WTC11 (cell line): ENCODE measurements at regions not wholly inside any gene's neighbourhood (a gene's known extent, or its start where the extent isn't known, plus 50 kb on each side); places are given as distances from the start of the nearest gene placed in this dataset.

Experiments used
- ATAC-seq: fragments of 200-7000 bp; cut with Tn5 transposase; 2 replicates; pipeline ENCODE4 v1.10.0; 2021; ENCODE audit warnings: mild to moderate bottlenecking, moderate library complexity
- CTCF ChIA-PET: fragments of 300-600 bp; sonication (Branson Sonifier 250); formaldehyde crosslinking; loops from one replicate; lab custom pipeline; 2021; ENCODE audit warnings: antibody characterized with exemption; lab: Charles Lee
- POLR2A ChIA-PET: fragments of 350-600 bp; sonication (Branson Sonifier 250); formaldehyde crosslinking; loops from one replicate; lab custom pipeline; 2021; ENCODE audit warnings: antibody characterized with exemption; lab: Charles Lee
- DNase-seq: peaks from one replicate; pipeline ENCODE4 v3.0.0; 2021; ENCODE audit warnings: low spot score
- H3K27ac Mint-ChIP-seq: 2 replicates; pipeline ENCODE4 v1.8.0; 2021; ENCODE audit warnings: mixed read lengths
- H3K27me3 Mint-ChIP-seq: 2 replicates; pipeline ENCODE4 v1.8.0; 2021; ENCODE audit warnings: low read depth, mild to moderate bottlenecking, moderate library complexity, mixed read lengths
- H3K36me3 Mint-ChIP-seq: 2 replicates; pipeline ENCODE4 v1.8.0; 2021; ENCODE audit warnings: mixed read lengths
- H3K4me1 Mint-ChIP-seq: 2 replicates; pipeline ENCODE4 v1.8.0; 2022; ENCODE audit warnings: mixed read lengths
- H3K4me3 Mint-ChIP-seq: 2 replicates; pipeline ENCODE4 v1.8.0; 2021; ENCODE audit warnings: mild to moderate bottlenecking, moderate library complexity, mixed read lengths
- H3K9me3 Mint-ChIP-seq: 2 replicates; pipeline ENCODE4 v1.8.0; 2021; ENCODE audit warnings: mixed read lengths
- CBFB ChIP-seq: sonication (generic); formaldehyde crosslinking; IDR thresholded peaks from 2 replicates; pipeline ENCODE4 v1.8.1; 2022; ENCODE audit warnings: mild to moderate bottlenecking, low read depth, missing genetic modification reagents
- E2F4 ChIP-seq: sonication (generic); formaldehyde crosslinking; IDR thresholded peaks from 2 replicates; pipeline ENCODE4 v1.8.1; 2022; ENCODE audit warnings: low read depth, mild to moderate bottlenecking, moderate library complexity, missing genetic modification reagents, borderline replicate concordance
- FOXJ3 ChIP-seq: sonication (generic); formaldehyde crosslinking; IDR thresholded peaks from 2 replicates; pipeline ENCODE4 v1.9.0; 2021; ENCODE audit warnings: missing genetic modification reagents, mild to moderate bottlenecking, borderline replicate concordance
- JAZF1 ChIP-seq: fragments of 250-450 bp; sonication (Bioruptor Pico); IDR thresholded peaks from 2 replicates; pipeline ENCODE4 v1.9.0; 2021; ENCODE audit warnings: moderate library complexity, mild to moderate bottlenecking, inconsistent platforms
- MYBL2 ChIP-seq: sonication (generic); formaldehyde crosslinking; IDR thresholded peaks from 2 replicates; pipeline ENCODE4 v1.8.1; 2023; ENCODE audit warnings: mild to moderate bottlenecking, moderate library complexity, missing genetic modification reagents
- NFE2L1 ChIP-seq: sonication (generic); formaldehyde crosslinking; IDR thresholded peaks from 2 replicates; pipeline ENCODE4 v1.8.1; 2023; ENCODE audit warnings: missing genetic modification reagents
- NFYB ChIP-seq: sonication (generic); formaldehyde crosslinking; conservative IDR thresholded peaks from 2 replicates; pipeline ENCODE4 v1.8.0; 2022; ENCODE audit warnings: low read depth, missing genetic modification reagents
- NR1H2 ChIP-seq: sonication (generic); formaldehyde crosslinking; IDR thresholded peaks from 2 replicates; pipeline ENCODE4 v1.9.0; 2021; ENCODE audit warnings: mild to moderate bottlenecking, moderate library complexity, missing genetic modification reagents
- RORB ChIP-seq: fragments of 250-450 bp; sonication (Bioruptor Pico); IDR thresholded peaks from 2 replicates; pipeline ENCODE4 v1.9.0; 2021; ENCODE audit warnings: mild to moderate bottlenecking
- SMAD3 ChIP-seq: sonication (generic); formaldehyde crosslinking; IDR thresholded peaks from 2 replicates; pipeline ENCODE4 v1.8.0; 2022; ENCODE audit warnings: missing genetic modification reagents, mild to moderate bottlenecking, borderline replicate concordance
- SMAD4 ChIP-seq: sonication (generic); formaldehyde crosslinking; IDR thresholded peaks from 2 replicates; pipeline ENCODE4 v1.8.0; 2022; ENCODE audit warnings: mild to moderate bottlenecking, missing genetic modification reagents
- TEAD1 ChIP-seq: sonication (generic); formaldehyde crosslinking; IDR thresholded peaks from 2 replicates; pipeline ENCODE4 v1.8.0; 2022; ENCODE audit warnings: mild to moderate bottlenecking, missing genetic modification reagents
- TEAD4 ChIP-seq: sonication (generic); formaldehyde crosslinking; IDR thresholded peaks from 2 replicates; pipeline ENCODE4 v1.8.0; 2022; ENCODE audit warnings: mild to moderate bottlenecking, missing genetic modification reagents
- ZNF121 ChIP-seq: sonication (generic); formaldehyde crosslinking; IDR thresholded peaks from 2 replicates; pipeline ENCODE4 v1.8.0; 2023; ENCODE audit warnings: missing genetic modification reagents
- ZNF416 ChIP-seq: fragments of 250-450 bp; sonication (Bioruptor Pico); IDR thresholded peaks from 2 replicates; pipeline ENCODE4 v1.9.0; 2021; ENCODE audit warnings: mild to moderate bottlenecking, inconsistent platforms
- ZNF423 ChIP-seq: fragments of 250-450 bp; sonication (Bioruptor Pico); IDR thresholded peaks from 2 replicates; pipeline ENCODE4 v2.1.2; 2022; ENCODE audit warnings: mild to moderate bottlenecking, moderate library complexity
- TF ChIP-seq, protein P1 (sequence below): sonication (generic); formaldehyde crosslinking; IDR thresholded peaks from 2 replicates; pipeline ENCODE4 v1.8.1; 2023; ENCODE audit warnings: mild to moderate bottlenecking, moderate library complexity, missing genetic modification reagents
- TF ChIP-seq, protein P2 (sequence below): fragments of 200-600 bp; IDR thresholded peaks from 2 replicates; pipeline ENCODE4 v1.8.0; 2022; ENCODE audit warnings: antibody characterized with exemption
- TF ChIP-seq, protein P3 (sequence below): sonication (generic); formaldehyde crosslinking; IDR thresholded peaks from 2 replicates; pipeline ENCODE4 v1.8.1; 2022; ENCODE audit warnings: mild to moderate bottlenecking, missing genetic modification reagents, moderate library complexity, borderline replicate concordance
- TF ChIP-seq, protein P4 (sequence below): sonication (generic); formaldehyde crosslinking; IDR thresholded peaks from 2 replicates; pipeline ENCODE4 v1.8.0; 2022; ENCODE audit warnings: mild to moderate bottlenecking, missing genetic modification reagents
- TF ChIP-seq, protein P5 (sequence below): sonication (generic); formaldehyde crosslinking; IDR thresholded peaks from 2 replicates; pipeline ENCODE4 v1.8.0; 2023; ENCODE audit warnings: missing genetic modification reagents, mild to moderate bottlenecking, borderline replicate concordance
- TF ChIP-seq, protein P6 (sequence below): sonication (generic); formaldehyde crosslinking; IDR thresholded peaks from 2 replicates; pipeline ENCODE4 v1.8.0; 2023; ENCODE audit warnings: mild to moderate bottlenecking, missing genetic modification reagents

DNA sequence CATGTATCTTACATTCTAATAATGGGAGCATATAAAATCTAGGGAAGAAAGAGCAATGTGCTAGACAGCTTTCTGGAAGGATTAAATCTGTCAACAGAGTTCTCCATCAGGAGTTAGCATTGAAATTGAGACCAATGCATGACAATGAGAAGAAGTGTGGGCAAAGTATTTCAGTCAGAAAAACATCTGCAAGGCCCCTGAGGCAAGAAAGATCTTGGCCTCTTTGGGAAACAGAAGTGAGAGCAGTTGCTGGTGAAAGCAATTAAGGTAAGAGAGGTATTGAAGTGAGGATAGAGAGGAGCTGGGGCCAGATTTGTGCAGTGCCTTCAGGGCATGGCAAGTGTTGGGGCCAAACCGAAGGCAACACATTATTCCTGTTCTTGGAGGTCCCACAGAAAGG lies 999.1 kb downstream of the STPG2 start:
- POLR2A ChIA-PET: no interaction called here
- DNase-seq: no peak
- CTCF ChIA-PET: interaction anchor here (1.7 kb wide), 1 partner anchor 9 kb away, joined by 7 read pairs; no protein-coding TSS in a partner anchor
- Mint-ChIP-seq H3K27me3 (no peaks in the 10 kb centered on the region; the same call in 1 of the 2 replicates), H3K27ac (peak overlapping the region; percentile 96), H3K36me3 (peaks cover 15% of the 10 kb centered on the region), H3K9me3 (peaks cover 17% of the 10 kb centered on the region), H3K4me3 (no peak overlapping the region), H3K4me1 (peaks cover 62% of the 10 kb centered on the region)
- TF ChIP-seq, protein P1, sequence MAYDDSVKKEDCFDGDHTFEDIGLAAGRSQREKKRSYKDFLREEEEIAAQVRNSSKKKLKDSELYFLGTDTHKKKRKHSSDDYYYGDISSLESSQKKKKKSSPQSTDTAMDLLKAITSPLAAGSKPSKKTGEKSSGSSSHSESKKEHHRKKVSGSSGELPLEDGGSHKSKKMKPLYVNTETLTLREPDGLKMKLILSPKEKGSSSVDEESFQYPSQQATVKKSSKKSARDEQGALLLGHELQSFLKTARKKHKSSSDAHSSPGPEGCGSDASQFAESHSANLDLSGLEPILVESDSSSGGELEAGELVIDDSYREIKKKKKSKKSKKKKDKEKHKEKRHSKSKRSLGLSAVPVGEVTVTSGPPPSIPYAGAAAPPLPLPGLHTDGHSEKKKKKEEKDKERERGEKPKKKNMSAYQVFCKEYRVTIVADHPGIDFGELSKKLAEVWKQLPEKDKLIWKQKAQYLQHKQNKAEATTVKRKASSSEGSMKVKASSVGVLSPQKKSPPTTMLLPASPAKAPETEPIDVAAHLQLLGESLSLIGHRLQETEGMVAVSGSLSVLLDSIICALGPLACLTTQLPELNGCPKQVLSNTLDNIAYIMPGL: no peak
- no peak for TF ChIP-seq SMAD3 (CRISPR knock-in tag)
- no peak for TF ChIP-seq NR1H2
- no peak for TF ChIP-seq JAZF1 (CRISPR knock-in tag)
- no peak for TF ChIP-seq NFYB (CRISPR knock-in tag)
- TF ChIP-seq TEAD1 (CRISPR knock-in tag): no peak
- no peak for TF ChIP-seq MYBL2 (CRISPR knock-in tag)
- TF ChIP-seq TEAD4 (CRISPR knock-in tag): no peak
- ATAC-seq: peak; percentile 65

- CTCF ChIA-PET: no interaction called here
- TF ChIP-seq RORB (CRISPR knock-in tag) (no peak), NFE2L1 (CRISPR knock-in tag) (no peak), TEAD1 (CRISPR knock-in tag) (no peak), ZNF416 (CRISPR knock-in tag) (no peak), FOXJ3 (no peak), CBFB (CRISPR knock-in tag) (no peak), SMAD4 (no peak), ZNF423 (no peak), ZNF121 (no peak), E2F4 (CRISPR knock-in tag) (no peak)
- TF ChIP-seq, protein P2, sequence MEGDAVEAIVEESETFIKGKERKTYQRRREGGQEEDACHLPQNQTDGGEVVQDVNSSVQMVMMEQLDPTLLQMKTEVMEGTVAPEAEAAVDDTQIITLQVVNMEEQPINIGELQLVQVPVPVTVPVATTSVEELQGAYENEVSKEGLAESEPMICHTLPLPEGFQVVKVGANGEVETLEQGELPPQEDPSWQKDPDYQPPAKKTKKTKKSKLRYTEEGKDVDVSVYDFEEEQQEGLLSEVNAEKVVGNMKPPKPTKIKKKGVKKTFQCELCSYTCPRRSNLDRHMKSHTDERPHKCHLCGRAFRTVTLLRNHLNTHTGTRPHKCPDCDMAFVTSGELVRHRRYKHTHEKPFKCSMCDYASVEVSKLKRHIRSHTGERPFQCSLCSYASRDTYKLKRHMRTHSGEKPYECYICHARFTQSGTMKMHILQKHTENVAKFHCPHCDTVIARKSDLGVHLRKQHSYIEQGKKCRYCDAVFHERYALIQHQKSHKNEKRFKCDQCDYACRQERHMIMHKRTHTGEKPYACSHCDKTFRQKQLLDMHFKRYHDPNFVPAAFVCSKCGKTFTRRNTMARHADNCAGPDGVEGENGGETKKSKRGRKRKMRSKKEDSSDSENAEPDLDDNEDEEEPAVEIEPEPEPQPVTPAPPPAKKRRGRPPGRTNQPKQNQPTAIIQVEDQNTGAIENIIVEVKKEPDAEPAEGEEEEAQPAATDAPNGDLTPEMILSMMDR: no peak
- TF ChIP-seq, protein P3, sequence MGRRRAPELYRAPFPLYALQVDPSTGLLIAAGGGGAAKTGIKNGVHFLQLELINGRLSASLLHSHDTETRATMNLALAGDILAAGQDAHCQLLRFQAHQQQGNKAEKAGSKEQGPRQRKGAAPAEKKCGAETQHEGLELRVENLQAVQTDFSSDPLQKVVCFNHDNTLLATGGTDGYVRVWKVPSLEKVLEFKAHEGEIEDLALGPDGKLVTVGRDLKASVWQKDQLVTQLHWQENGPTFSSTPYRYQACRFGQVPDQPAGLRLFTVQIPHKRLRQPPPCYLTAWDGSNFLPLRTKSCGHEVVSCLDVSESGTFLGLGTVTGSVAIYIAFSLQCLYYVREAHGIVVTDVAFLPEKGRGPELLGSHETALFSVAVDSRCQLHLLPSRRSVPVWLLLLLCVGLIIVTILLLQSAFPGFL (CRISPR knock-in tag): no peak
- TF ChIP-seq, protein P4, sequence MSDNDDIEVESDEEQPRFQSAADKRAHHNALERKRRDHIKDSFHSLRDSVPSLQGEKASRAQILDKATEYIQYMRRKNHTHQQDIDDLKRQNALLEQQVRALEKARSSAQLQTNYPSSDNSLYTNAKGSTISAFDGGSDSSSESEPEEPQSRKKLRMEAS (CRISPR knock-in tag): no peak
- TF ChIP-seq, protein P5, sequence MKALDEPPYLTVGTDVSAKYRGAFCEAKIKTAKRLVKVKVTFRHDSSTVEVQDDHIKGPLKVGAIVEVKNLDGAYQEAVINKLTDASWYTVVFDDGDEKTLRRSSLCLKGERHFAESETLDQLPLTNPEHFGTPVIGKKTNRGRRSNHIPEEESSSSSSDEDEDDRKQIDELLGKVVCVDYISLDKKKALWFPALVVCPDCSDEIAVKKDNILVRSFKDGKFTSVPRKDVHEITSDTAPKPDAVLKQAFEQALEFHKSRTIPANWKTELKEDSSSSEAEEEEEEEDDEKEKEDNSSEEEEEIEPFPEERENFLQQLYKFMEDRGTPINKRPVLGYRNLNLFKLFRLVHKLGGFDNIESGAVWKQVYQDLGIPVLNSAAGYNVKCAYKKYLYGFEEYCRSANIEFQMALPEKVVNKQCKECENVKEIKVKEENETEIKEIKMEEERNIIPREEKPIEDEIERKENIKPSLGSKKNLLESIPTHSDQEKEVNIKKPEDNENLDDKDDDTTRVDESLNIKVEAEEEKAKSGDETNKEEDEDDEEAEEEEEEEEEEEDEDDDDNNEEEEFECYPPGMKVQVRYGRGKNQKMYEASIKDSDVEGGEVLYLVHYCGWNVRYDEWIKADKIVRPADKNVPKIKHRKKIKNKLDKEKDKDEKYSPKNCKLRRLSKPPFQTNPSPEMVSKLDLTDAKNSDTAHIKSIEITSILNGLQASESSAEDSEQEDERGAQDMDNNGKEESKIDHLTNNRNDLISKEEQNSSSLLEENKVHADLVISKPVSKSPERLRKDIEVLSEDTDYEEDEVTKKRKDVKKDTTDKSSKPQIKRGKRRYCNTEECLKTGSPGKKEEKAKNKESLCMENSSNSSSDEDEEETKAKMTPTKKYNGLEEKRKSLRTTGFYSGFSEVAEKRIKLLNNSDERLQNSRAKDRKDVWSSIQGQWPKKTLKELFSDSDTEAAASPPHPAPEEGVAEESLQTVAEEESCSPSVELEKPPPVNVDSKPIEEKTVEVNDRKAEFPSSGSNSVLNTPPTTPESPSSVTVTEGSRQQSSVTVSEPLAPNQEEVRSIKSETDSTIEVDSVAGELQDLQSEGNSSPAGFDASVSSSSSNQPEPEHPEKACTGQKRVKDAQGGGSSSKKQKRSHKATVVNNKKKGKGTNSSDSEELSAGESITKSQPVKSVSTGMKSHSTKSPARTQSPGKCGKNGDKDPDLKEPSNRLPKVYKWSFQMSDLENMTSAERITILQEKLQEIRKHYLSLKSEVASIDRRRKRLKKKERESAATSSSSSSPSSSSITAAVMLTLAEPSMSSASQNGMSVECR (CRISPR knock-in tag): no peak
- TF ChIP-seq, protein P6, sequence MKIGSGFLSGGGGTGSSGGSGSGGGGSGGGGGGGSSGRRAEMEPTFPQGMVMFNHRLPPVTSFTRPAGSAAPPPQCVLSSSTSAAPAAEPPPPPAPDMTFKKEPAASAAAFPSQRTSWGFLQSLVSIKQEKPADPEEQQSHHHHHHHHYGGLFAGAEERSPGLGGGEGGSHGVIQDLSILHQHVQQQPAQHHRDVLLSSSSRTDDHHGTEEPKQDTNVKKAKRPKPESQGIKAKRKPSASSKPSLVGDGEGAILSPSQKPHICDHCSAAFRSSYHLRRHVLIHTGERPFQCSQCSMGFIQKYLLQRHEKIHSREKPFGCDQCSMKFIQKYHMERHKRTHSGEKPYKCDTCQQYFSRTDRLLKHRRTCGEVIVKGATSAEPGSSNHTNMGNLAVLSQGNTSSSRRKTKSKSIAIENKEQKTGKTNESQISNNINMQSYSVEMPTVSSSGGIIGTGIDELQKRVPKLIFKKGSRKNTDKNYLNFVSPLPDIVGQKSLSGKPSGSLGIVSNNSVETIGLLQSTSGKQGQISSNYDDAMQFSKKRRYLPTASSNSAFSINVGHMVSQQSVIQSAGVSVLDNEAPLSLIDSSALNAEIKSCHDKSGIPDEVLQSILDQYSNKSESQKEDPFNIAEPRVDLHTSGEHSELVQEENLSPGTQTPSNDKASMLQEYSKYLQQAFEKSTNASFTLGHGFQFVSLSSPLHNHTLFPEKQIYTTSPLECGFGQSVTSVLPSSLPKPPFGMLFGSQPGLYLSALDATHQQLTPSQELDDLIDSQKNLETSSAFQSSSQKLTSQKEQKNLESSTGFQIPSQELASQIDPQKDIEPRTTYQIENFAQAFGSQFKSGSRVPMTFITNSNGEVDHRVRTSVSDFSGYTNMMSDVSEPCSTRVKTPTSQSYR (CRISPR knock-in tag): no peak
- Mint-ChIP-seq H3K27me3 (no peaks in the 10 kb centered on the region), H3K27ac (no peak overlapping the region), H3K36me3 (no peaks in the 10 kb centered on the region; the same call in 1 of the 2 replicates), H3K4me1 (peaks cover 27% of the 10 kb centered on the region), H3K9me3 (0 out of 2 replicates have a peak, but pooled peaks cover 3% of the 10 kb centered on the region), H3K4me3 (no peak overlapping the region)
- DNase-seq (no peak), ATAC-seq (no peak)
- POLR2A ChIA-PET: no interaction called here
These were observed 992.3 kb downstream of the STPG2 start for GRCh38 chr4:97150966-97151365.
